Activated CD4-positive, alpha-beta T cell treated with anti-CD3 and anti-CD28 coated beads, Interleukin-10, Interleukin-2, amounts not matched to agents 100 ng/mL and 50 ng/mL, durations not matched to agents 16 hours and 8 hours (primary cell): ENCODE measurements at regions not wholly inside any gene's neighbourhood (a gene's known extent, or its start where the extent isn't known, plus 50 kb on each side); places are given as distances from the start of the nearest gene placed in this dataset.

Source experiments
- DNase-seq: peaks from one replicate; pipeline ENCODE4 v3.0.0-alpha.2; 2020

DNA sequence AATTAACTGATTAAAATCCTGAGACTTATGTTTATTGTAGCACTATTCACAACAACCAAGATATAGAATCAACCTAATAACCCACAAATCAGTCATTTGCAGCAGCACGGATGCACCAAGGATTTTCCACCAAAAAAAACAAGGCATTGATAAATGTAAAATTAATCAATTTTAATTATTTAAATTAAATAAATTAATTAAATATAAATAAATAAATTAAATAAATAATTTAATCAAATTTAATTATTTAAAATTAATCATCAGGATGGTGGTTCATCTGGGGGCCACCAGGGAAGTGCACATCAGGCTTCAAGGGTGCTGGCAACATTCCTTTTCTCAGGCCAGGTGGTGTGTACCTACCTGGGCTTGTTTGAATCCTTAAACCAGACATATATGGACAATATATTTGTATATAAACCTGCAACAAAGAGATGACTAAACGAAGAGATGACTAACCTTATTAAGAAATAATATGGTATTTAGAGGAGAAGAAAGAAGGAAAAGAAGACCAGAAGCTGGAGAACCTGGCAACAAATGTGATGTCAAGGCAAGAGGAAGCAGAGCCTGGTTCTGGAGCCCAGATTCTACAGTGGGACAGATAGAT, 89.2 kb downstream of the CD164 start:
- DNase-seq: no peak

DNA sequence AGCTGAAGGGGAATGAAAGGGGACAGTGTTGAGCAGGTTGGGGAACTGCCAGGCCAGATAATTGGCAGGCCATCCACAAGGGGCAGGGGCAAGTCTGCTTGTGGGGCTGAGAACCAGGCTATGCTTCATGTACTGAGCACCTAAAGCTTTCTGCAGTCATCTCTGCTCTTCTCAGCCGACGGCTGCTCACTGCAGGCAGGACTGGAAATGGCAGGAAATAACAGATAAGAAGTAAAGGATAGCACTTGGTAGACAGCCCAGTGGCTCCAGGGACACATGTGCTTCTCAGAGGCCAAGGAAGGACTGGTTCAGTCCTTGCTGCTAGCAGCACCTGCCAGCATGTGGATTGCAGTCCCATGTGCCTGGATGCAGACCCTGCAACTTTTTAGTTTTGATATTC, 89.8 kb downstream of the CD164 start:
- no peak for DNase-seq

DNA sequence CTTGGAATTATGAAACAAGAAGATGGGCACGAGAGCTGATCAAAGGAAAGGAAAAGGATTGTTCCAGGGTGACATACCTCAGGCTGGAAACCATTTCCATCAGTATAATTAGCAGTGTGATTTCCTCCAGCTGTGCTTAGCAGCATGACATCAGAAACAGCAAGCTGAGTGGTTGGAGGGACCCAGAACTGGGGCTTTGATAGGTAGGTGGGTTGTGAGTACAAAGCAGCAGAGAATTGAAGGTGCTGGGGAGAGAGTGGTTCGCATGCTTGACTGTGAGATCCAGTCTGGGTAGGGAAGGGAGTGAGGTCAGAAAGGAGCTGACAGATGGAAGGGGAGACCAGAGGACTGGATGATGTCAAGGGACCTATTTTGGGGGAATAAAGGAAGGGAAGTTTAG, 90.4 kb downstream of the CD164 start:
- DNase-seq: no peak

DNA sequence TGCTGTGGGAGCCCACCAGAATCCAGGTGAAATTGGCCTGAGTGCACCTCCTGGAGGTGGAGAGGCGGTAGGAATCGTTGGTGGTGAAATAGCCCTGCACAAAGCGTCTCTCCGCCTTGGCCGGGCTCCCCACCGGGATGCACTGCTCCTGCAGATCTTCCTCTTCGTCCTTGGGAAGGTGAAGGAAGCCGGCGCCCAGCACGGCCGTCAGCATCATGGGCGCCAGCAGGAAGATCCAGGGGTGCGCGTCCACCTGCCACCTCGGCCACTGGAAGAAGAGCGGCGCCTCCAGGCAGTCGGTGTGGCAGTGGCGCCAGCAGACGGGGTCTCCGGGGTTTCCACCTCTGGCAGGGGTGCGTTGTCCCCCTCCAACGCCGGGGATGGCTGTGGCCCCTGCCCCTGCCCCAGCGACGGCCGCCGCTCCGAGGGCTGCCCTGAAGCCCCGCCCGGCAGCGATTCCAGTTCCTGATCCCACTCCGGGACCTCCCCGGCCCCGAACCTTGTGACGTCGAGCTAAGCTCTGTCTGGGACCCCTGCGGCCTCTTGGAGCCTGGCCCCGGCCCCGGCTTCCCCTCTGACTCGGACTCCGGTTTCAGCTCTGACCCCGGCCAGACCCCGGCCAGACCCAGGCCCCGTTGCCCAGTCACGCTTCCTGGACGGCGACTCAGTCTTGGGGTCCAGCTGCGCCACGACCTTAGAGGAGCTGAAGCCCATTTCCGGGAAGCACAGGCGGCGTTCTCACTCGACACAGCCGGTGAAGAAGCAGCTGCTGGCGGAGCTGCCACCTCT, 91.9 kb downstream of the CD164 start:
- no peak for DNase-seq

DNA sequence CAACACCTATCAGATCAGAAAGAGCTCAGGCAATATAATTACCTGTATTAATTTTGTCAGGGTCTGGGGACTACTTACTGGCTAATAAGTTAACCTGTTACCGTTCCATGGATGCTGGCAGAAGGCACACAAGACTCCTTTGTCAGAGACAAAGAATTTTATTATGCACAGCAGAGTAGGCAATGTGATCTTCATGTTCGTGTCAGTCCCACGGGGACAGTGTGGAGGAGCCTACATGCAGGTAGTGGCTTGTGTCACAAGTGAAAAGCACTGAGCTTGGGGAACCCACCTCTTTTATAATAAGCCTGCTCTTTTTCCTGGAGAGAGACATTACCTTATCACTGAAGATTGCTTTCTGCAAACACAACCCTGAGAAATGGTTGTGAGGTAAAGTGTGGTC, 96.9 kb downstream of the CD164 start:
- DNase-seq: no peak

DNA sequence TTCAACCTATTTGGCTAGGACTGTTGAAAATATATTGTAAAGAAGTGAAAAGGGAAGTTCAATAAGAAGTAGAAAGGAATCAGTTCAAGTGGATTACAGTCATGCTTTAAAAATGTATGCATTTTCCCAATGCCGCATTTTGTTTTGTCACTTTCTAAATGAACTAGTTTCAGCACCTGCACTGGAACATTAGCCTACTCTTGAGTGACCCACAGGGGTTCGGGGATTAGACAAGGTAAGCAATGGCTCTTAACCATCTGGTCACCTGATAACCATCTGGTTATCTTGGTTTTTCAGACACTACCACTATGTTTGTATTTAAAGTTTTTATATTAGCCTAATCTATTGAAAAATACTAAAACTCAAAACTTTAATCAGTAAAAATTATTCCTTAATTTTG, 97.6 kb downstream of the CD164 start:
- DNase-seq: no peak

DNA sequence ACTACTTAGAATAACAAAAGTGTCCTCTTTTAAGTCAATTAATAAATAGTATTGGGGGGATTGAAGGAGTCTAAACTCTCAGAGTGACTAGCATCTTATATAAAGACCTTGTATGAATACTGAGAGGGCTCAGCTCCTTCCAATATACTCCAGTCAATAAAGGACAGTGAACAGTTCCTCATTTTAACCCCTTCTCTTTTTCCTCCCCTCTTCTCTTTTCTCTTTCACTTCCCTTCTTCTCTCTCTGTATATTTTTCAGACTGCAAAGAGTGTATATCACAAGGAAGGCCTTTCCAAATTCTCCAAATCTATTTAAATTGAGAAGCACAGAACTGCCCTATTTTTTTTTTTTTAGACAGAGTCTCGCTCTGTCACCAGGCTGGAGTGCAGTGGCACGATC, 99.5 kb downstream of the CD164 start:
- DNase-seq: no peak

DNA sequence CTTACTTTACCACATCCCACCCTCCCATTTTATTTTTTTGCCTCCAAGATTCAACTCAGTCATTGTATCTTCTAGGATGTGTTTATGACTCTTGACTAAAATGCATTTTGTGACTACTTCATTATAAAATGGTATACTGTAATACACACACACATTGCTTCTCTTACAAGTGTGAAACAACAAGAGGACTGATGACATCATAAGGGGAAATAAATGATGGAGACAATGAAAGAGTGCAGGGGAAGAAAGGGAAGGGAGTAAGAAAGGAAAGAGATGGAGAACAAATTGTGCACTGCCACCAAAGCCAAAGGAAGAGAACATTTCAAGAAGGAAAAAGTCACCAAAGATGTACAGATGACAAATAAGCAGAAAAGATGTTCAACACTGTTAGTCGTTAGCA, 102.6 kb downstream of the CD164 start:
- no peak for DNase-seq

DNA sequence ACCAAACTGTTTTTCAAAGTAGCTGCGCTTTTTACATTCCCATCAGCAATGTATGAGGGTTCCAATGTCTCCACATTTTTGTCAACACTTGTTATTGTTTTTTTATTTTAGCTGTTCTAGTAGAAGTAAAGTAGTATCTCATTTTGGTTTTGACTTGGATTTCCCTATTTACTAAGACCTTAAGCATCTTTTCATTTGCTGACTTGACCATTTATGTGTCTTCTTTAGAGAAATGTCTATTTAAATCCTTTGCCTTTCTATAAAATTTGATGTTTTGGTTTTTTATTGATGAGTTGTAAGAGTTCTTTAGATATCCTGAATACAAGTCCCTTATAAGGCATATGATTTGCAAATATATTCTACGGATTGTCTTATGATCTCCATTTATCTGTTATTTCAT, 110.6 kb downstream of the CD164 start:
- no peak for DNase-seq

DNA sequence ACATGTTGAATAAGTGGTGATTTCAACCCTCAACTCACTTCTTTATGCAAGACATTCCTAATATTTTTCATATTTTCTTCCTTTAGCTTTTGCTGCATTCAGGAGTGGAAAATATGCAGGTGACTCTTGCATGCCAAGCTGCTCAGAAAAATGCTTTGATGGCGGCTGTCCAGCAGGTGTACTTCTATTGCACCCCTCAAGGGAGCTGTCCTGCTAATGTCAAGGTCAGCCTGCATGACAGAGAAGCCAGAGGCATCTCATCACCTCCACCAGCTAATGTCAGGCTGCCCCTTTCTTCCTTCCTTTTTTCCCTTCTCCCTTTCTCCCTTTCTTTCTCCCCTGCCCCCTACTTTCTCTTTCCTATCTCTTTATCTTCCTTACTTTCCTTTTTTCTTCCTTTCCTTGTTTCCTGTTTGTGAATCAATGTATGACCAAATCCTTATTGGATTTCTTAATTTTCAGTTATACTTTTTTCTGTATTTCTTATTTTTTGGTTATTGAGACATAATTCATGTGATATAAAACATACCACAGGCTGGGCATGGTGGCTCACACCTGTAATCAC, 112.2 kb downstream of the CD164 start:
- DNase-seq: no peak

DNA sequence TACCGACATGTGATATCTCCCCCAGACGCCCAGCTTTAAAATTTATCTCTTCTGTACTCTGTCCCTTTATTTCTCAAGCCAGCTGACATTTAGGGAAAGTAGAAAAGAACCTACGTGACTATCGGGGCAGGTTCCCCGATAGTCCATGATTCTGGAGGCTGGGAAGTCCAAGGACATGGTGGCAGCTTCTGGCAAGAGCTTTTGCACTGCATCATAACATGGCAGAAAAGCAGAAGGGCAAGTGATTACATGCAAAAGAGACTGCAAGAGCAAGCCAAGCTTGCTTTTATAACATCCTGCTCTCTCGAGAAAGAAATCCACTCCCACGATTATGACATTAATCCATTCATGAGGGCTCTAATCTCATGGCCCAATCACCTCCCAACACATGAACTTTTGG, 113.2 kb downstream of the CD164 start:
- DNase-seq: no peak

DNA sequence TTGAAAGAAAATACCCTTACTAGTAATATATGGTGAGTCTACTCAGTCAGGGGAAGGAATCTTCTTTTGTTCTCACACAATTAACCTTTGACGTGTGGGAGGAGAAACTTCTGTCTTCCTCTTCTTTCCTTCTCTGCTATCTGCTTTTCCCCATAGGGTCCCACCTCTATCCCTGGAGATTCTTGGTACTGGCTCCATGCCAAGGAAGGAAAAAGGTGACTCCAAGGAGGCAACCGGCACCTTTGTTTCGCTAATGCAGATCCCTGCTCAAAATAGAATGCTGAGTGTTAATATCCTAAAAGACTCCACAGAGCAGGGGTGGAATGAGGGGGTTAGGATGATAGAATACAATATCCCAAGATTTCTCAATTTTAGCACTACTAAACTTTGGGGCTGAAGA, 116.7 kb downstream of the CD164 start:
- no peak for DNase-seq

DNA sequence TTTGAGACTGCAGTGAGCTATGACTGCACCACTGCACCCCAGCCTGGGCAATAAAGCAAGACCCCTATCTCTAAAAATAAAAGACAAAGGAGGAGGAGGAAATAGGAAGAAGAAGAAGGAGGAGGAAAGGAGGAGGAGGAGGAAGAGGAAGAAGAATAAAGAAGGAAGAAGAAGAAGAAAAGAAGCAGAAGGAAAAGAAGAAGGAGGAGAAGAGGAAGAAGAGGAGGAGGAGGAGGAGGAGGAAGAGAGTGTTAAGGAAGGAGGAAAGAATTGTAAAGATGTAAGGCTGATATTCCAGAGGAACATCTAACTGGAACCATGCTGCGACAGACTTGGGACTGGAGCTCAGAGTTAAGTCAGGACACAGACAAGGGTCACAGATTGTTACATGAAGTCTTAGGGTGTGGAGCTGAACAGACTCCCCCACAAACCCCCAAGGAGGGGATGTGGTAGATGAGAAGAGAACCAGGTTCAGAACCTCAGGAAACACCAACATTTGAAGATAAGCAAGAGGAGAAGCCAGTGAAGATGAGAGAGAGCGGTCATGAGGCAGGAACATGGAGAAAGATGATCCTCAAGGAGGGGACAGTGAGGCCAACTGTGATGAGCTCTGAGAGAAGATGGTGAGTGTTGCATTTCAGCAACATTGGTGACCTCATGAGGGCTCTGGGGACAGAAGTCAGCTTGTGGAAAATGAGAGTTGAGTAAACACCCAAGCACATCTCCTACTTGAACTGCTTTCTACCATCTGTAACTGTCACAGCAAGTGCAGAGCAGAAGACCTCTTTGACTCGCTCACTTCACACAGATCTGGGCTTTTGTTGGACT, 118.2 kb downstream of the CD164 start:
- DNase-seq: no peak

DNA sequence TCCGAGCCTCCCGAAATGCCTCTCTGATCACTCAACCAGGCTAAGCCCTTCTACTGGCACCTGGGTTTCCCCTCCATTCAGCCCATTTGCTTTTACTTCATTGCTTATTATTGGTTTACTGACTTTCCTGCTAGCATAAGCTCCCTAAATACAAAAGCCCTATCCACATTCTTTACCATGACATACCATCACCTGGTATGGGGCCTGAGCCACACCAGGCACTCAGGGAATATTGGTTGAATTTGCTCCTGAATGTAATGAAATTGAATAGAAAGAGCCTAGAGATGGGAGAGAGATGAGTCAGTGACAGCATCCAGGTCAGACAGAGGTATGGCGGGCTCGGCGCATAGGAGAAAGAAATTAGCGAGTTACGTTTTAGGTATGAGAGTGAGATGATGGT, 120.0 kb downstream of the CD164 start:
- DNase-seq: no peak

DNA sequence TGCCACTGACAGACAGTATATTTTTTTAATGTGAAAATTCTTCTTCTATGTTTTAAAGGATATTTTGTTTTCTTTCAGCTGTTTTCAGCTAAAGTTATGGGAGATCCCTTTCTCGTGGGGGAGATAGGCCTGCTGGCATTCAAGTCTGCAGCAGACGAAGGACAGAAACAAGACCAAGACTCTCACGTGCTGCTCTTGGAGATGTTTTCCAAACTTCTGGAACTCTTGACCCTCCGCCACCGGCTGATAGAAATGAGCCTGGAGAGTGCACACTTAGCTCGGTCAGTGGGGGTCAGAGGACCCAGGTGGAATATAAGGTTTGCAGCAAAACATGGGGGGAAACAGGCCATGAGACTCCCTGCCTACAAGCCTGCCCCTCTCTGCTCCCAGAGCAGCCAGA, 120.5 kb downstream of the CD164 start:
- DNase-seq: no peak

DNA sequence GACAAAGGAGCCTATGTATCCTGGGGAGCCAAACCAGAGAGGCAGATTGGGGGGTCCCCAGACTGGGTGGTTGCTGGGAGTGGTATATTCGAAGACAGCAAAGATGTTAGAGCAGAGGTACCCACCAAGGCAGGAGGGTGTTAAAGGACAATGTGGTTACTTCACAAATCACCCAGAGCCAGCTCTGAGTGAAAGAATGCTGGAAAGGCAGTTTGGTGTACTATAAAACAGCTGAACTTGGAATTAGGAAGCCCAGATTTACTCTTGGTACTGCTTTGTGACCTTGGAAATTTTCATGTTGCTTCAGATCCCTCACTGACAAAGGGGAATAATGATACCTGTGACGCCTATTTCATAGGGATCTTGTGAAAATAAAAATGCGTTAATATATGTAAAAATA, 121.6 kb downstream of the CD164 start:
- DNase-seq: no peak

DNA sequence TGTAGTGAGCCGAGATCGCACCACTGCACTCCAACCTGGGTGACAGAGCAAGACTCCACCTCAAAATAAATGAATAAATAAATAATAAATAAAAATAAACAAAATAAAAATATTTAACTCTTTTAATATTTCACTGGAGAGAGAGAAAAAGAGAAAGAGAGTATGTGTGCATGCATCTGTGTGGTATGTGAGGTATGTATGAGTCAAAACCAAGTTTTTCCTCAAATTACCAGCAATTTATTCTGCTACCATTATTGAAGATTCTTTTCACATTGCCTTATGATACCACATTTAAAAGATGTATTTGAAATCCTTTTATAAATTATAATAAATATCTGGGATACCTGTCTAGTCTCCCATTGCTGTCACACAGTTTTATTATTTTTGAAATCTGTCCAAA, 122.1 kb downstream of the CD164 start:
- no peak for DNase-seq

DNA sequence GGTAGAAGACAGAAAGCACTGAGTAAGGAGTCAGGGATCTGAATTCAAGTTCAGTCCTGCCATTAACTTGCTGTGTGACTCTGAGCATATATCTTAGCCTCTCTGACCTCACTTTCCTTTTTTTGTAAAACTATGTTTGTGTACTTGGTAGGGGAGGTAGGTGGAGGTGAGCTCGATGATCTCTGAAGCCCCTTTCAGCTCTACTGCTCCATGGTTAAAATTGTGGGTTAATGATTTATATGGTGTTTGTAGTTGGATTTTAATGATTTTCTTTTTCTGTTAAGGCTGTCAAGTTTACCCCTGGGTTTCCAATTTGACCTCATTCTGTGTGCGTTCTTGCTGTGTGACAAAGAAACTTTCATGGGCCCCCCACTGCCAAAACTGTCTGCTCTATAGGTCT, 124.1 kb downstream of the CD164 start:
- no peak for DNase-seq

DNA sequence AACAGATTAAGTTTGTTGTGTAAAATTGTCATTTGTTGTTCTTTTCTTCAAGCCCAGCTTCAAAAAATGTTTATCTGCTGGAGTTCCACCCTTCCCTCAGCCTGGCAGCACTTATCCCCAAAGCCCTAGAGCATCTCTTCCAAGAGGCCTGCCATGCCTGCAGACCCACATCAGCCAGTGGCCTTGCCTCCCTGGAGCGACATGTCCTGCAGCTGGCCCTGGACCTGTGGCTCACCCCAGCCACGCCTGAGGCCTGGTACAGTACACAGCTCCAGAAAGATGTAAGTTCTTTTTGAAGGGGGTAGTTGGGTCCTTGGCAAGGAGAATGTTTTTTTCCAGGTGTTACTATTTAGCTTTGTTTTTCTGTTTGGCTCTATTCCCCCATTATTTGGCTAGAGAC, 124.8 kb downstream of the CD164 start:
- no peak for DNase-seq

DNA sequence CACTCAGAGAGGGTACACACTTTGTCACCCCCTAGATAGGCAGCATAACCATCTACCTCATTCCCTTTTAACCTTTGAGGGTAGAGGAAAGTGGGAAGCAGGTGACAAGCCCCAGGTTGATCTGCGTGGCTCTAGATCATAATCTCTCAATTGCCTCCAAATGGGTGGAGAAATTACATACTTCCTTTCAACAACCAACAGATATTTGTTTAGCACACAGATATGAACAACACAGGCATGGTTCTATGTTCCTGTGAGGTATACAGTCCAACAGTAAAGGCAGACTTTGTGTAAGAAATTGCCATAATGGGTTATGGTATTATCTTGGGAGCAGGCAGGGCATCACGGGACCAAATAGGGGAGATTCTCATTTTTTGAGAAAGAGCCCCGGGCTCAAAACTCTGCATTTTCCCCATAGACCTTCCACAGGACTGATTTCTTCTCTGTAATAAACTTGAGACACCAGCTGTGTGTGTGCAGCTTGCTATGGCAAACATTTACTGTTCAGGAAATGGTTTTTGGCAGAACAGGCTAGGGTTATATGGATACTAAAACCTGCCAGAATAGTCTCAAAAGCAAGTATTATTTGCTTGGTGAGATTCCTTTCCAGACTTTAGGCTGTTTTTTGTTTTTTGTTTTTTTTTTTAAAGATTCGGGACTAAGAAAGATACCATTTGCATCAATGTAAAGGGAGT, 126.2 kb downstream of the CD164 start:
- no peak for DNase-seq

DNA sequence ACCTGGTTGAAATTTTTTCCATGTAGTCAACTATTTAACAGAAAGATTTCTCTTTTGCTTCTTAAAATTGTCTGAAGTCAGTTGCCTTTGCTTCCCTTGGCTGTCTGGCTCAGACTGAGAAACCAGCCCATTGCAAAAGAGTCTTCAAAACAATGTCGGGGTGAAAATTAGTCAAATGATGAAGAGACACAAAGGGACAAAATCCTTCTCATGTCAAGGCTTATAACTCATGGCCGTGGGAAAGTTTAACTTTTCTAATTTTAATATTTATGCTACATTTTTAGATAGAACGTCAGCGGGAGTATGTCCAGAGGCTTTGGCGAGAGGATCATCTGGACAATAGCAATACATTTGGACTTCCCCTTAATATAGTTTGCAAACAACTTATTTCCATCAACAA, 127.2 kb downstream of the CD164 start:
- DNase-seq: no peak

DNA sequence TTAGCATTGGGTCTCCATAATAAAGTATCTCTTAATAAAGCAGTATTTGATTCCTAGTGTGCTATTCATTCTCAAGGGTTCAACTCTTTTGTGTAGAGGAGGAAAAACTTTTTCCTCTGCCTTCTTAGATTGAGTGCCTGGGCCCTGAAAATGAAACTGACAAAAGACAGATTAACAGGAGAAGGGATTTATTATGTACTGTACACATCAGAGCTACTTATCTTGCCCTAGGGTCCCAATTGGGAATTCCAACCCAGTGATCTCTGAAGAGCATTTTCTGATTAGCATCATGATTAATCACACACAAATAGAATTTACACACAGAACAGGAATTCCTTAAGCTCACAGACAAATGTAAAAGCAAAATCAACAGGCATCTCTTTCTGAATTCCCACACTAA, 128.9 kb downstream of the CD164 start:
- no peak for DNase-seq
